Lower leg skin (tissue), 4 donors: ENCODE measurements at regions not wholly inside any gene's neighbourhood (a gene's known extent, or its start where the extent isn't known, plus 50 kb on each side); places are given as distances from the start of the nearest gene placed in this dataset.

Experiments used
- DNase-seq, 2 donors: peaks; one replicate each; pipeline ENCODE4 v3.0.0-alpha.2; 2019; ENCODE audit warnings: low spot score in 2 of 2
- H3K4me3 ChIP-seq: fragments of 200-600 bp; sonication (generic); 2 replicates; pipeline ENCODE4 v1.5.1; 2017; ENCODE audit warnings: mild to moderate bottlenecking, low read depth; ENCODE audit not compliant: poor library complexity, severe bottlenecking
- CTCF ChIP-seq, 3 donors: fragments of 450-650 bp; IDR thresholded peaks; one replicate each; pipeline ENCODE4 v1.5.1; 2016; ENCODE audit warnings: antibody characterized with exemption in 3 of 3, mild to moderate bottlenecking in 3 of 3, moderate library complexity in 2 of 3
- POLR2A ChIP-seq, 2 donors: fragments of 450-650 bp; IDR thresholded peaks; one replicate each; pipeline ENCODE4 v1.6.1; 2016 to 2017; ENCODE audit warnings: antibody characterized with exemption in 2 of 2, mild to moderate bottlenecking in 1 of 2, moderate library complexity in 1 of 2
- WGBS, 2 donors: methylation state at CpG; one replicate each; pipeline ENCODE4 v1.1.5; 2018; 5-methylcytosine and 5-hydroxymethylcytosine counted together
- intact Hi-C: fragments of 100-400 bp; cut with DNase I; formaldehyde crosslinking; loops from one replicate; pipeline ENCODE4 v1.15.0; 2023; ENCODE audit warnings: low total_unique reads

- TF ChIP-seq CTCF (IDR thresholded peaks at IDR 0.05) (no peak), POLR2A (IDR thresholded peaks at IDR 0.05) (no peak)
- 94% methylated on average over 3 of the region's 3 CpGs for WGBS, 2 donors
- H3K4me3 ChIP-seq, result no peak overlapping the region
Measured at GRCh38 chr1:193580419-193580818, 394.0 kb upstream of the B3GALT2 start.

GRCh38 chr1:193579323-193579722, 392.9 kb upstream of the B3GALT2 start:
- no peak for TF ChIP-seq CTCF (IDR thresholded peaks at IDR 0.05)
- no peak for TF ChIP-seq POLR2A (IDR thresholded peaks at IDR 0.05)
- H3K4me3 ChIP-seq, result no peak overlapping the region
- WGBS, 2 donors, result 90 to 97% methylated on average over 1 of the region's 1 CpG
- DNase-seq, result no peak
- intact Hi-C loops, result no loop called here

More at GRCh38 chr1:193580419-193580818, 394.0 kb upstream of the B3GALT2 start:
- intact Hi-C loops, result no loop called here
- no peak for DNase-seq

GRCh38 chr1:193574913-193575312, 388.5 kb upstream of the B3GALT2 start:
- no peak for TF ChIP-seq POLR2A (IDR thresholded peaks at IDR 0.05)
- no peak for TF ChIP-seq CTCF (IDR thresholded peaks at IDR 0.05)
- H3K4me3 ChIP-seq, result no peak overlapping the region
- intact Hi-C loops, result no loop called here
- DNase-seq, result no peak

GRCh38 chr1:193569983-193570269, 383.5 kb upstream of the B3GALT2 start:
- intact Hi-C loops, result no loop called here
- no peak for DNase-seq
- TF ChIP-seq CTCF (IDR thresholded peaks at IDR 0.05) (no peak), POLR2A (IDR thresholded peaks at IDR 0.05) (no peak)
- no peak overlapping the region for H3K4me3 ChIP-seq

GRCh38 chr1:193569096-193569982, 382.9 kb upstream of the B3GALT2 start:
- intact Hi-C loops, result no loop called here
- H3K4me3 ChIP-seq, result no peak overlapping the region
- DNase-seq, result no peak
- WGBS, 2 donors, result 61 to 68% methylated on average over 1 of the region's 1 CpG
- TF ChIP-seq POLR2A (IDR thresholded peaks at IDR 0.05), result no peak
- no peak for TF ChIP-seq CTCF (IDR thresholded peaks at IDR 0.05)

- no peak for DNase-seq
- no peak overlapping the region for H3K4me3 ChIP-seq
- intact Hi-C loops, result no loop called here
- WGBS, 2 donors, result 64 to 79% methylated on average over 1 of the region's 1 CpG
- TF ChIP-seq POLR2A (IDR thresholded peaks at IDR 0.05), result no peak
- TF ChIP-seq CTCF (IDR thresholded peaks at IDR 0.05), result no peak
Measured at GRCh38 chr1:193568512-193568911, 382.1 kb upstream of the B3GALT2 start.
